GM19351 (cell line): ENCODE measurements at regions not wholly inside any gene's neighbourhood (a gene's known extent, or its start where the extent isn't known, plus 50 kb on each side); places are given as distances from the start of the nearest gene placed in this dataset.
"Not testable (repeated sequence)": the region's sequence is repeated elsewhere in the genome, so short reads cannot be mapped to it uniquely, and the experiment has no call there.

ENCODE experiments used
- ATAC-seq: cut with Tn5 transposase; IDR thresholded peaks from one replicate; pipeline ENCODE4 v1.9.1; 2021; ENCODE audit warnings: mild to moderate bottlenecking, moderate library complexity; ENCODE audit not compliant: unreplicated experiment

- no peak for ATAC-seq
These were observed 284.9 kb upstream of the ECI2 start for GRCh38 chr6:4420160-4420865.

- ATAC-seq = no peak
These were observed 280.2 kb upstream of the ECI2 start for GRCh38 chr6:4415549-4415948.

GRCh38 chr6:4414078-4414477 is 278.7 kb upstream of the ECI2 start:
- ATAC-seq = not testable (repeated sequence)

GRCh38 chr6:4413073-4413472 is 277.7 kb upstream of the ECI2 start:
- ATAC-seq = no peak

- ATAC-seq = no peak
These were observed 277.1 kb upstream of the ECI2 start for GRCh38 chr6:4412488-4412887.

- ATAC-seq = no peak
These were observed 276.7 kb upstream of the ECI2 start for GRCh38 chr6:4412077-4412476.

- peak; percentile 99 for ATAC-seq
These were observed 272.3 kb upstream of the ECI2 start for GRCh38 chr6:4407710-4408109.

GRCh38 chr6:4405621-4406212 is 270.3 kb upstream of the ECI2 start:
- ATAC-seq = no peak

- no peak for ATAC-seq
These were observed 269.0 kb upstream of the ECI2 start for GRCh38 chr6:4404415-4404814.

- ATAC-seq = no peak
These were observed 268.5 kb upstream of the ECI2 start for GRCh38 chr6:4403828-4404227.

GRCh38 chr6:4403023-4403752 is 267.8 kb upstream of the ECI2 start:
- no peak for ATAC-seq

- no peak for ATAC-seq
These were observed 267.2 kb upstream of the ECI2 start for GRCh38 chr6:4402477-4402976.

GRCh38 chr6:4401408-4402368 is 266.3 kb upstream of the ECI2 start:
- ATAC-seq = no peak

GRCh38 chr6:4399656-4400055 is 264.3 kb upstream of the ECI2 start:
- ATAC-seq = no peak

- no peak for ATAC-seq
These were observed 263.4 kb upstream of the ECI2 start for GRCh38 chr6:4398791-4399190.

- ATAC-seq = no peak
These were observed 261.9 kb upstream of the ECI2 start for GRCh38 chr6:4397307-4397706.

- ATAC-seq = no peak
These were observed 260.7 kb upstream of the ECI2 start for GRCh38 chr6:4396044-4396443.

- no peak for ATAC-seq
These were observed 260.0 kb upstream of the ECI2 start for GRCh38 chr6:4395386-4395785.

GRCh38 chr6:4394786-4395185 is 259.4 kb upstream of the ECI2 start:
- ATAC-seq = no peak

GRCh38 chr6:4388675-4389074 is 253.3 kb upstream of the ECI2 start:
- ATAC-seq = no peak

GRCh38 chr6:4384656-4385055 is 249.3 kb upstream of the ECI2 start:
- no peak for ATAC-seq
